Skin of body (tissue), 1 donor: ENCODE measurements at regions not wholly inside any gene's neighbourhood (a gene's known extent, or its start where the extent isn't known, plus 50 kb on each side); places are given as distances from the start of the nearest gene placed in this dataset.

Experiments
- DNase-seq: peaks from one replicate; lab custom pipeline; 2025; lab: John Stamatoyannopoulos, UW

GRCh38 chr6:113631666-113632065 is 225.5 kb upstream of the MARCKS start:
- DNase-seq = no peak

- DNase-seq = peak; percentile 75
Measured at GRCh38 chr6:113632220-113632864, 224.8 kb upstream of the MARCKS start.

- DNase-seq = no peak
Measured at GRCh38 chr6:113633638-113634037, 223.5 kb upstream of the MARCKS start.

- DNase-seq = no peak
Measured at GRCh38 chr6:113634352-113635163, 222.6 kb upstream of the MARCKS start.

- DNase-seq = no peak
Measured at GRCh38 chr6:113635222-113635986, 221.7 kb upstream of the MARCKS start.

GRCh38 chr6:113636357-113636824 is 220.8 kb upstream of the MARCKS start:
- DNase-seq = no peak

GRCh38 chr6:113640051-113640450 is 217.1 kb upstream of the MARCKS start:
- DNase-seq = no peak

- DNase-seq = no peak
Measured at GRCh38 chr6:113642001-113642713, 215.0 kb upstream of the MARCKS start.

- DNase-seq = peak; percentile 35
Measured at GRCh38 chr6:113642714-113643406, 214.3 kb upstream of the MARCKS start.

GRCh38 chr6:113643407-113643770 is 213.8 kb upstream of the MARCKS start:
- no peak for DNase-seq

- peak; percentile 51 for DNase-seq
Measured at GRCh38 chr6:113644861-113645575, 212.1 kb upstream of the MARCKS start.

- peak; percentile 87 for DNase-seq
Measured at GRCh38 chr6:113645576-113645970, 211.6 kb upstream of the MARCKS start.

- DNase-seq = no peak
Measured at GRCh38 chr6:113645986-113646385, 211.2 kb upstream of the MARCKS start.

- no peak for DNase-seq
Measured at GRCh38 chr6:113646701-113647100, 210.4 kb upstream of the MARCKS start.

- DNase-seq = no peak
Measured at GRCh38 chr6:113647143-113647889, 209.8 kb upstream of the MARCKS start.

- no peak for DNase-seq
Measured at GRCh38 chr6:113648698-113649097, 208.4 kb upstream of the MARCKS start.

GRCh38 chr6:113649276-113649675 is 207.9 kb upstream of the MARCKS start:
- DNase-seq = no peak

GRCh38 chr6:113649880-113650609 is 207.1 kb upstream of the MARCKS start:
- DNase-seq = no peak

GRCh38 chr6:113650610-113650979 is 206.6 kb upstream of the MARCKS start:
- no peak for DNase-seq
